ENCODE measurements at regions not wholly inside any gene's neighbourhood (a gene's known extent, or its start where the extent isn't known, plus 50 kb on each side); places are given as distances from the start of the nearest gene placed in this dataset.

GRCh38 chr3:177730814-177731213 is 533.5 kb upstream of the TBL1XR1 start:
- no peak for DNase-seq

GRCh38 chr3:177731644-177732268 is 534.5 kb upstream of the TBL1XR1 start:
- no peak for DNase-seq

- DNase-seq = no peak
These were observed 536.0 kb upstream of the TBL1XR1 start for GRCh38 chr3:177733233-177733632.

- no peak for DNase-seq
These were observed 536.7 kb upstream of the TBL1XR1 start for GRCh38 chr3:177733936-177734335.

GRCh38 chr3:177735431-177735830 is 538.1 kb upstream of the TBL1XR1 start:
- no peak for DNase-seq

- DNase-seq = no peak
These were observed 542.2 kb upstream of the TBL1XR1 start for GRCh38 chr3:177739461-177739860.

GRCh38 chr3:177740254-177740653 is 543.0 kb upstream of the TBL1XR1 start:
- no peak for DNase-seq

GRCh38 chr3:177742273-177742672 is 545.0 kb upstream of the TBL1XR1 start:
- DNase-seq = no peak

GRCh38 chr3:177743173-177743890 is 546.0 kb upstream of the TBL1XR1 start:
- no peak for DNase-seq

- DNase-seq = no peak
These were observed 547.8 kb upstream of the TBL1XR1 start for GRCh38 chr3:177744873-177745606.

GRCh38 chr3:177745607-177746005 is 548.3 kb upstream of the TBL1XR1 start:
- no peak for DNase-seq

GRCh38 chr3:177746337-177746933 is 549.2 kb upstream of the TBL1XR1 start:
- no peak for DNase-seq

- DNase-seq = no peak
These were observed 552.6 kb upstream of the TBL1XR1 start for GRCh38 chr3:177749836-177750235.

GRCh38 chr3:177750436-177750835 is 553.2 kb upstream of the TBL1XR1 start:
- no peak for DNase-seq

GRCh38 chr3:177751770-177752169 is 554.5 kb upstream of the TBL1XR1 start:
- no peak for DNase-seq

GRCh38 chr3:177752831-177753230 is 555.5 kb upstream of the TBL1XR1 start:
- no peak for DNase-seq

GRCh38 chr3:177753451-177754155 is 556.3 kb upstream of the TBL1XR1 start:
- DNase-seq = no peak

GRCh38 chr3:177754508-177754921 is 557.2 kb upstream of the TBL1XR1 start:
- DNase-seq = no peak

- DNase-seq = no peak
These were observed 560.8 kb upstream of the TBL1XR1 start for GRCh38 chr3:177758126-177758525.

- no peak for DNase-seq
These were observed 563.5 kb upstream of the TBL1XR1 start for GRCh38 chr3:177760803-177761202.

GRCh38 chr3:177764377-177764912 is 567.2 kb upstream of the TBL1XR1 start:
- DNase-seq = no peak

GRCh38 chr3:177764933-177765332 is 567.7 kb upstream of the TBL1XR1 start:
- no peak for DNase-seq
